Psoas muscle (tissue), 7 donors: ENCODE measurements at regions not wholly inside any gene's neighbourhood (a gene's known extent, or its start where the extent isn't known, plus 50 kb on each side); places are given as distances from the start of the nearest gene placed in this dataset.
A peak's percentile ranks its signal among the peaks of the same experiment; 100 is the strongest.

Source experiments
- ATAC-seq, 4 donors: fragments of 200-7000 bp; cut with Tn5 transposase; one replicate each; pipeline ENCODE4 v1.9.1; 2020; ENCODE audit warnings: moderate library complexity in 3 of 4, mild to moderate bottlenecking in 2 of 4
- DNase-seq, 2 donors: peaks; one replicate each; pipeline ENCODE4 v3.0.0-alpha.2; 2020
- H3K27ac ChIP-seq: fragments of 200-600 bp; one replicate; pipeline ENCODE4 v1.8.0; 2022
- H3K27me3 ChIP-seq, 3 donors: fragments of 200-600 bp in 1 of 3; one replicate each; pipeline versions ENCODE4 v1.6.1 to v1.8.0; 2013 to 2022; ENCODE audit warnings: low read length in 2 of 3, mild to moderate bottlenecking in 2 of 3, moderate library complexity in 1 of 3; ENCODE audit not compliant: insufficient read depth in 3 of 3
- H3K36me3 ChIP-seq, 2 donors: fragments of 200-600 bp in 1 of 2; one replicate each; pipeline versions ENCODE4 v1.6.1 to v1.8.0; 2013 to 2022; ENCODE audit warnings: low read depth in 1 of 2, mild to moderate bottlenecking in 1 of 2, moderate library complexity in 1 of 2; ENCODE audit not compliant: insufficient read depth in 1 of 2
- H3K4me1 ChIP-seq: fragments of 200-600 bp; one replicate; pipeline ENCODE4 v1.8.0; 2022
- H3K4me3 ChIP-seq: fragments of 200-600 bp; one replicate; pipeline ENCODE4 v1.8.0; 2022; ENCODE audit warnings: mild to moderate bottlenecking
- H3K9me3 ChIP-seq: fragments of 200-600 bp; one replicate; pipeline ENCODE4 v1.8.0; 2022
- CTCF ChIP-seq: fragments of 200-600 bp; IDR thresholded peaks from one replicate; pipeline ENCODE4 v1.8.0; 2022; ENCODE audit warnings: antibody characterized with exemption
- WGBS, 3 donors: extraction: QIAGEN DNeasy Blood & Tissue Kit; methylation state at CpG; one replicate each; pipeline versions ENCODE4 v1.1.6 to v1.1.7; 2013; 5-methylcytosine and 5-hydroxymethylcytosine counted together
- intact Hi-C, 2 donors: fragments of 100-400 bp; cut with DNase I; formaldehyde crosslinking; loops; one replicate each; pipeline versions ENCODE4 v1.11.0 to v1.14.2; 2022
- donor health status: healthy with polysubstance abuse.
- donor health status: DM: no; HTN: no; CAD: no; lungs with moderate emphysema.
- donor health status: Bipolar disorder and iron deficiency.
- donor health status: healthy.
- donor health status: DM: yes; HTN: yes; CAD: no.
- donor health status: DM: no; HTN: no; CAD: no.
- donor health status: DM: yes; HTN: yes; CAD: no.

GRCh38 chr20:6582449-6582848, 185.0 kb upstream of the BMP2 start:
- Histone ChIP-seq H3K27ac (no peak overlapping the region), H3K36me3 (no peaks in the 10 kb centered on the region), H3K4me1 (no peaks in the 10 kb centered on the region), H3K27me3 (no peaks in the 10 kb centered on the region), H3K4me3 (no peak overlapping the region), H3K9me3 (no peaks in the 10 kb centered on the region)
- ATAC-seq (no peak), DNase-seq (no peak)
- no peak for TF ChIP-seq CTCF
- 69 to 82% (median 76%) methylated on average over 2 of the region's 2 CpGs for WGBS, 3 donors
- intact Hi-C loops, result loop anchor here in 1 of 2 donors (10.0 kb wide), 1 partner anchor 702 kb away; no protein-coding TSS in a partner anchor

- H3K27ac ChIP-seq, result no peak overlapping the region
- no peaks in the 10 kb centered on the region for H3K4me1 ChIP-seq
- intact Hi-C loops, result loop anchor here in 1 of 2 donors (10.0 kb wide), 1 partner anchor 704 kb away; no protein-coding TSS in a partner anchor
- ATAC-seq, result peak in 1 of 4 donors; percentile 29
- no peaks in the 10 kb centered on the region for H3K27me3 ChIP-seq
- TF ChIP-seq CTCF, result no peak
- no peaks in the 10 kb centered on the region for H3K9me3 ChIP-seq
- DNase-seq, result no peak
- H3K36me3 ChIP-seq, result no peaks in the 10 kb centered on the region
- 38 to 49% (median 46%) methylated on average over 4 of the region's 4 CpGs for WGBS, 3 donors
- no peak overlapping the region for H3K4me3 ChIP-seq
These were observed 187.0 kb upstream of the BMP2 start for GRCh38 chr20:6580486-6580885.

- Histone ChIP-seq H3K27me3 (no peaks in the 10 kb centered on the region), H3K27ac (no peak overlapping the region), H3K9me3 (no peaks in the 10 kb centered on the region), H3K36me3 (no peaks in the 10 kb centered on the region), H3K4me1 (no peaks in the 10 kb centered on the region), H3K4me3 (no peak overlapping the region)
- no peak for ATAC-seq
- intact Hi-C loops, result loop anchor here in 1 of 2 donors (10.0 kb wide), 1 partner anchor 705 kb away; no protein-coding TSS in a partner anchor
- TF ChIP-seq CTCF, result no peak
- DNase-seq, result no peak
- 30 to 62% (median 33%) methylated on average over 3 of the region's 3 CpGs for WGBS, 3 donors
These were observed 187.7 kb upstream of the BMP2 start for GRCh38 chr20:6579824-6580223.

- Histone ChIP-seq H3K36me3 (no peaks in the 10 kb centered on the region), H3K27me3 (no peaks in the 10 kb centered on the region), H3K4me3 (no peak overlapping the region), H3K4me1 (no peaks in the 10 kb centered on the region), H3K27ac (no peak overlapping the region), H3K9me3 (no peaks in the 10 kb centered on the region)
- ATAC-seq (no peak), DNase-seq (no peak)
- intact Hi-C loops, result no loop called here
- no peak for TF ChIP-seq CTCF
- 90 to 92% (median 90%) methylated on average over 5 of the region's 5 CpGs for WGBS, 3 donors
These were observed 188.1 kb upstream of the BMP2 start for GRCh38 chr20:6579417-6579816.

GRCh38 chr20:6577451-6577850, 190.0 kb upstream of the BMP2 start:
- WGBS, 3 donors, result 63 to 75% (median 67%) methylated on average over 1 of the region's 1 CpG
- intact Hi-C loops, result no loop called here
- Histone ChIP-seq H3K4me1 (no peaks in the 10 kb centered on the region), H3K27me3 (no peaks in the 10 kb centered on the region), H3K36me3 (no peaks in the 10 kb centered on the region), H3K9me3 (no peaks in the 10 kb centered on the region), H3K27ac (no peak overlapping the region), H3K4me3 (no peak overlapping the region)
- ATAC-seq (no peak), DNase-seq (no peak)
- TF ChIP-seq CTCF, result no peak
